Prostate gland (tissue), 2 donors: ENCODE measurements at regions not wholly inside any gene's neighbourhood (a gene's known extent, or its start where the extent isn't known, plus 50 kb on each side); places are given as distances from the start of the nearest gene placed in this dataset.
"Not testable (repeated sequence)": the region's sequence is repeated elsewhere in the genome, so short reads cannot be mapped to it uniquely, and the experiment has no call there.

ENCODE experiments used
- DNase-seq: peaks from one replicate; pipeline ENCODE4 v3.0.0-alpha.2; 2019; ENCODE audit warnings: low spot score
- H3K27ac ChIP-seq, 2 donors: fragments of 200-600 bp; sonication (generic); 2 replicates each; pipeline ENCODE4 v1.5.1; 2017 to 2019
- H3K27me3 ChIP-seq: fragments of 200-600 bp; sonication (generic); replicated peaks from 2 replicates; pipeline ENCODE4 v1.5.1; 2019; ENCODE audit not compliant: insufficient read depth
- H3K36me3 ChIP-seq, 2 donors: fragments of 200-600 bp; sonication (generic); 1 replicate in 1 of 2; 2 replicates in 1 of 2; pipeline versions ENCODE4 v1.5.1 to v1.8.1; 2017 to 2019
- H3K4me1 ChIP-seq: fragments of 200-600 bp; sonication (generic); replicated peaks from 2 replicates; pipeline ENCODE4 v1.5.1; 2019
- H3K4me3 ChIP-seq, 2 donors: fragments of 200-600 bp; sonication (generic); 2 replicates each; pipeline ENCODE4 v1.5.1; 2017 to 2019
- H3K9me3 ChIP-seq: fragments of 200-600 bp; sonication (generic); 2 replicates; pipeline ENCODE4 v1.5.1; 2017
- CTCF ChIP-seq, 4 experiments: fragments of 200-600 bp in 2 of 4; fragments of 450-650 bp in 2 of 4; sonication (generic) in 2 of 4; IDR thresholded peaks; 1 replicate in 3 of 4; 2 replicates in 1 of 4; pipeline ENCODE4 v1.5.1; 2016 to 2019; ENCODE audit warnings: antibody characterized with exemption in 4 of 4, mild to moderate bottlenecking in 2 of 4, moderate library complexity in 2 of 4
- POLR2A ChIP-seq: fragments of 450-650 bp; IDR thresholded peaks from one replicate; pipeline ENCODE4 v1.6.1; 2016; ENCODE audit warnings: antibody characterized with exemption, mild to moderate bottlenecking
- POLR2AphosphoS5 ChIP-seq: sonication (generic); formaldehyde crosslinking; IDR thresholded peaks from one replicate; pipeline ENCODE4 v1.6.1; 2017; ENCODE audit warnings: antibody characterized with exemption
- WGBS: methylation state at CpG from one replicate; pipeline ENCODE4 v1.1.5; 2018; 5-methylcytosine and 5-hydroxymethylcytosine counted together
- intact Hi-C: fragments of 100-400 bp; cut with DNase I; formaldehyde crosslinking; loops from one replicate; pipeline ENCODE4 v1.14.2; 2022

- Histone ChIP-seq H3K4me1 (no peaks in the 10 kb centered on the region), H3K36me3 (no peaks in the 10 kb centered on the region), H3K9me3 (no peaks in the 10 kb centered on the region), H3K27me3 (no peaks in the 10 kb centered on the region), H3K27ac (no peak overlapping the region), H3K4me3 (no peak overlapping the region)
- intact Hi-C loops = no loop called here
- no peak for DNase-seq
- TF ChIP-seq CTCF (IDR thresholded peaks at IDR 0.05) (no peak), POLR2AphosphoS5 (no peak), POLR2A (no peak)
- WGBS = 85% methylated on average over 4 of the region's 4 CpGs
Observed at GRCh38 chr3:39651993-39652739, 157.2 kb upstream of the MYRIP start.

DNA sequence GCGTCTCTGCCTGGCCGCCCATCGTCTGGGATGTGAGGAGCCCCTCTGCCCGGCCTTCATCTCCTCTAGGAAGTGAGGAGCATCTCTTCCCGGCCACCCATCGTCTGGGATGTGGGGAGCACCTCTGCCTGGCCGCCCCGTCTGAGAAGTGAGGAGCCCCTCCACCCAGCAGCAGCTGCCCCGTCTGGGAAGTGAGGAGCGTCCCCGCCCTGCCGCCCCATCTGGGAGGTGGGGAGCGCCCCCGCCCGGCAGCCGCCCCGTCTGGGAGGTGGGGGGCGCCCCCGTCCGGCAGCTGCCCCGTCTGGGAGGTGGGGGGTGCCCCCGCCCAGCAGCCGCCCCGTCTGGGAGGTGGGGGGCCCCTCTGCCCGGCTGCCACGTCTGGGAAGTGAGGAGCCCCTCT is 153.7 kb upstream of the MYRIP start:
- H3K27ac ChIP-seq, H3K27me3 ChIP-seq, intact Hi-C loops, H3K9me3 ChIP-seq, H3K4me1 ChIP-seq, H3K36me3 ChIP-seq, H3K4me3 ChIP-seq, DNase-seq: not testable (repeated sequence)
- 90% methylated on average over 25 of the region's 26 CpGs for WGBS

DNA sequence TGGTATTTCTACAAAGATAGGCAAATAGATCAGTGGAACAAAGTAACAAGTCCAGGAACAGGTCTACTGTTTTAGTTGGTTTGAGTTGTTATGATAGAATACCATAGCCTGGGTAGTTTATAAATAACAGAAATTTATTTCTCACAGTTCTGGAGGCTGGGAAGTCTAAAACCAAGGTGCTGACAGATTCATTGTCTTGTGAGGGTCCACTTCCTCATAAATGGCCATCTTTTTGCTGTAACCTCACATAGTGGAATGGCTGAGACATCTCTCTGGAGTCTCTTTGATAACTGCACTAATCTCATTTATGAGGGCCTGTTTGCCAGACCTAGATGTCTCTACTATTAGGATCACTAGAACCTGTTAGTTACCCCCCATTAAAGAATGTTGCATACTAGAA is 152.3 kb upstream of the MYRIP start:
- no peaks in the 10 kb centered on the region for H3K4me1 ChIP-seq

DNA sequence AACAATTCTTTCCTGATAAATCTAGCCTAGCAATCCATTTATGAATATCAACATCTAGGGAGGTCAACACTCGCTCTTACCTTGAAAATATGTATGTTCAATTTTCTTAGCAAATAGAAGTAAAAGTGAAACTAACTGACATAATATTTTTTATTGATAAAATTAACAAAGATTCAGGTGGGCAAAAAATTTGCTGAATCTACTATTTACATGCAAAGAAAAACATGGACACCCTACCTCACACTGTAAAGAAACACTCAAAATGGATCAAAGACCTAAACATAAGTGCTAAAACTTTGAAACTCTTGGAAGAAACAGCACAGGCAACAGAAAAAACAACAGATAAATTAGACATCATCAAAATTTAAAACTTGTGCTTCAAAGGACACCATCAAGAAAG is 151.6 kb upstream of the MYRIP start:
- Histone ChIP-seq H3K27ac (no peak overlapping the region), H3K4me1 (no peaks in the 10 kb centered on the region), H3K4me3 (no peak overlapping the region), H3K27me3 (no peaks in the 10 kb centered on the region), H3K9me3 (no peaks in the 10 kb centered on the region), H3K36me3 (no peaks in the 10 kb centered on the region)
- DNase-seq = no peak
- 85% methylated on average over 1 of the region's 1 CpG for WGBS
- TF ChIP-seq POLR2AphosphoS5 (no peak), POLR2A (no peak), CTCF (IDR thresholded peaks at IDR 0.05) (no peak)
- intact Hi-C loops = no loop called here

More for the DNA sequence above, 152.3 kb upstream of the MYRIP start:
- no peak overlapping the region for H3K4me3 ChIP-seq
- H3K27ac ChIP-seq = no peak overlapping the region
- no peaks in the 10 kb centered on the region for H3K27me3 ChIP-seq
- no peaks in the 10 kb centered on the region for H3K9me3 ChIP-seq
- DNase-seq = no peak
- intact Hi-C loops = no loop called here
- no peaks in the 10 kb centered on the region for H3K36me3 ChIP-seq
- TF ChIP-seq CTCF (IDR thresholded peaks at IDR 0.05) (no peak), POLR2A (no peak), POLR2AphosphoS5 (no peak)

- WGBS = 89% methylated on average over 4 of the region's 4 CpGs
- no peaks in the 10 kb centered on the region for H3K27me3 ChIP-seq
- intact Hi-C loops = no loop called here
- no peak for TF ChIP-seq POLR2A
- TF ChIP-seq POLR2AphosphoS5 = no peak
- no peak for TF ChIP-seq CTCF (IDR thresholded peaks at IDR 0.05)
- no peak for DNase-seq
- no peak overlapping the region for H3K27ac ChIP-seq
- no peaks in the 10 kb centered on the region for H3K36me3 ChIP-seq
- H3K4me1 ChIP-seq = no peaks in the 10 kb centered on the region
- no peak overlapping the region for H3K4me3 ChIP-seq
- H3K9me3 ChIP-seq = no peaks in the 10 kb centered on the region
Observed at GRCh38 chr3:39664931-39665330, 144.5 kb upstream of the MYRIP start.
